ENCODE measurements at regions not wholly inside any gene's neighbourhood (a gene's known extent, or its start where the extent isn't known, plus 50 kb on each side); places are given as distances from the start of the nearest gene placed in this dataset.

- DNase-seq (ENCODE audit: low spot score): no peak
- no peak overlapping the region for H3K27ac ChIP-seq
- CTCF ChIA-PET: no interaction called here
- TF ChIP-seq CTCF (conservative IDR thresholded peaks at IDR 0.05; ENCODE audit: low read depth): no peak
- POLR2A ChIA-PET (ENCODE audit: low non-redundant PET): no interaction called here
Measured at GRCh38 chr16:35691057-35691456, 2231.6 kb downstream of the TP53TG3F start.

- TF ChIP-seq CTCF (conservative IDR thresholded peaks at IDR 0.05; ENCODE audit: low read depth): no peak
- H3K27ac ChIP-seq: no peak overlapping the region
- no peak for DNase-seq (ENCODE audit: low spot score)
- ChIA-PET CTCF (no interaction called here), POLR2A (ENCODE audit: low non-redundant PET) (no interaction called here)
Measured at GRCh38 chr16:35692824-35693223, 2233.4 kb downstream of the TP53TG3F start.

GRCh38 chr16:35706901-35707300 lies 2247.5 kb downstream of the TP53TG3F start:
- ChIA-PET CTCF (no interaction called here), POLR2A (ENCODE audit: low non-redundant PET) (no interaction called here)
- no peak for TF ChIP-seq CTCF (conservative IDR thresholded peaks at IDR 0.05; ENCODE audit: low read depth)
- no peak overlapping the region for H3K27ac ChIP-seq
- no peak for DNase-seq (ENCODE audit: low spot score)

GRCh38 chr16:35711435-35711834 lies 2252.0 kb downstream of the TP53TG3F start:
- DNase-seq (ENCODE audit: low spot score): no peak
- POLR2A ChIA-PET (ENCODE audit: low non-redundant PET): no interaction called here
- TF ChIP-seq CTCF (conservative IDR thresholded peaks at IDR 0.05; ENCODE audit: low read depth): no peak
- no peak overlapping the region for H3K27ac ChIP-seq
- CTCF ChIA-PET: no interaction called here

GRCh38 chr16:35711958-35712357 lies 2252.5 kb downstream of the TP53TG3F start:
- ChIA-PET CTCF (no interaction called here), POLR2A (ENCODE audit: low non-redundant PET) (no interaction called here)
- TF ChIP-seq CTCF (conservative IDR thresholded peaks at IDR 0.05; ENCODE audit: low read depth): no peak
- DNase-seq (ENCODE audit: low spot score): no peak
- no peak overlapping the region for H3K27ac ChIP-seq

- ChIA-PET POLR2A (ENCODE audit: low non-redundant PET) (no interaction called here), CTCF (no interaction called here)
- TF ChIP-seq CTCF (conservative IDR thresholded peaks at IDR 0.05; ENCODE audit: low read depth): no peak
- H3K27ac ChIP-seq: no peak overlapping the region
- DNase-seq (ENCODE audit: low spot score): no peak
Measured at GRCh38 chr16:35713762-35714650, 2254.6 kb downstream of the TP53TG3F start.

All from RWPE1 (cell line).